SK-N-SH treated with all-trans-retinoic acid at 6 μM for 48 hours (cell line): ENCODE measurements at regions not wholly inside any gene's neighbourhood (a gene's known extent, or its start where the extent isn't known, plus 50 kb on each side); places are given as distances from the start of the nearest gene placed in this dataset.

Experiments
- ATAC-seq: fragments of 200-7000 bp; cut with Tn5 transposase; 3 replicates; pipeline ENCODE4 v1.9.1; 2020; ENCODE audit warnings: mild to moderate bottlenecking, moderate library complexity
- ARNTL ChIP-seq: fragments of 450-650 bp; formaldehyde crosslinking; IDR thresholded peaks from 2 replicates; pipeline ENCODE4 v1.5.0; 2020; ENCODE audit warnings: low read depth, mild to moderate bottlenecking, moderate library complexity, borderline replicate concordance
- CREB5 ChIP-seq: fragments of 250-450 bp; sonication (Bioruptor Pico); IDR thresholded peaks from 2 replicates; pipeline ENCODE4 v1.5.1; 2020; ENCODE audit warnings: low read depth, mild to moderate bottlenecking, moderate library complexity
- CSDC2 ChIP-seq: fragments of 250-450 bp; sonication (Bioruptor Pico); IDR thresholded peaks from 2 replicates; pipeline ENCODE4 v1.5.0; 2020; ENCODE audit warnings: mild to moderate bottlenecking, moderate library complexity
- GLIS3 ChIP-seq: fragments of 250-450 bp; sonication (Bioruptor Pico); IDR thresholded peaks from 2 replicates; pipeline ENCODE4 v1.5.0; 2020; ENCODE audit warnings: mild to moderate bottlenecking, moderate library complexity
- ISL1 ChIP-seq: fragments of 250-450 bp; sonication (Bioruptor Pico); IDR thresholded peaks from 2 replicates; pipeline ENCODE4 v2.1.2; 2022; ENCODE audit warnings: mild to moderate bottlenecking, moderate library complexity
- OSR1 ChIP-seq: fragments of 250-450 bp; sonication (Bioruptor Pico); IDR thresholded peaks from 2 replicates; pipeline ENCODE4 v1.8.0; 2022; ENCODE audit warnings: moderate library complexity, mild to moderate bottlenecking, inconsistent platforms
- PATZ1 ChIP-seq: fragments of 250-450 bp; sonication (Bioruptor Pico); IDR thresholded peaks from 2 replicates; pipeline ENCODE4 v1.8.0; 2020; ENCODE audit warnings: mild to moderate bottlenecking, moderate library complexity, borderline replicate concordance
- POU6F1 ChIP-seq: fragments of 250-450 bp; sonication (Bioruptor Pico); IDR thresholded peaks from 2 replicates; pipeline ENCODE4 v1.8.0; 2021; ENCODE audit warnings: low read depth, mild to moderate bottlenecking, moderate library complexity, borderline replicate concordance
- RARB ChIP-seq: fragments of 250-450 bp; sonication (Bioruptor Pico); IDR thresholded peaks from 2 replicates; pipeline ENCODE4 v1.8.0; 2021; ENCODE audit warnings: mild to moderate bottlenecking, moderate library complexity
- TCF4 ChIP-seq: fragments of 250-450 bp; sonication (Bioruptor Pico); IDR thresholded peaks from 2 replicates; pipeline ENCODE4 v1.8.0; 2021; ENCODE audit warnings: mild to moderate bottlenecking, moderate library complexity, borderline replicate concordance
- ZC3H10 ChIP-seq: fragments of 250-450 bp; sonication (Bioruptor Pico); IDR thresholded peaks from 2 replicates; pipeline ENCODE4 v1.5.1; 2021; ENCODE audit warnings: mild to moderate bottlenecking, moderate library complexity
- ZFP3 ChIP-seq: fragments of 250-450 bp; sonication (Bioruptor Pico); IDR thresholded peaks from 2 replicates; pipeline ENCODE4 v1.5.0; 2020; ENCODE audit warnings: mild to moderate bottlenecking, moderate library complexity
- TF ChIP-seq, protein P1 (sequence below): fragments of 250-450 bp; sonication (Bioruptor Pico); IDR thresholded peaks from 2 replicates; pipeline ENCODE4 v1.5.0; 2020; ENCODE audit warnings: mild to moderate bottlenecking, moderate library complexity

- no peak for ATAC-seq
- TF ChIP-seq ISL1 (CRISPR knock-in tag) (no peak), OSR1 (CRISPR knock-in tag) (no peak), ARNTL (CRISPR knock-in tag) (no peak), ZFP3 (CRISPR knock-in tag) (no peak), RARB (no peak), POU6F1 (no peak), CREB5 (CRISPR knock-in tag) (no peak)
Measured at GRCh38 chr9:88812938-88813637, 178.2 kb upstream of the S1PR3 start.

DNA sequence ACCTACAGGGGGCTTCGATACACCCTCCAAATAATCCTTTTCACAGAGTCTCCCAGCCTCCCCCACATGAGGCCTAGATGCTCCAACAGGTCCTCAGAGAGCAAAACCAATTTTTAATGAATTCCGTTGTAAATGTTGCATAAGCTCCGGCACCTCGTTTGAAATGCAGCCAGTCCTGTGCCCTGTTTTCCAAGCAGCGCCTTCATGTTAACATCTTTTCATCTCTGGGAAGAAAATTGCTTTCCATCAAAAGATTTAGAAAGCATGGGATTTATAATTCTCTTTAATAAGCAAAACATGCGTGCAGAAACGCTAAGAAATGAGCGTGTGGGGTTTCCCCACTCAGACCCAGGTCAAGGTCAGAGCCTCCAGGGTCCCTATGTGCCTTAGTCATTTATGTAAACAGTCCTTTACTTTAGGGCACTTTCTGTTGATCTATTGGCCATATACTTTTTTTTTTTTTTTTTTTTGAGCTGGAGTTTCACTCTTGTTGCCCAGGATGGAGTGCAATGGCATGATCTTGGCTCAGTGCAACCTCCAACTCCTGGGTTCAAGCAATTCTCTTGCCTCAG lies 177.5 kb upstream of the S1PR3 start:
- no peak for TF ChIP-seq PATZ1 (CRISPR knock-in tag)
- ATAC-seq: no peak

GRCh38 chr9:88814577-88814976 lies 176.7 kb upstream of the S1PR3 start:
- TF ChIP-seq, protein P1, sequence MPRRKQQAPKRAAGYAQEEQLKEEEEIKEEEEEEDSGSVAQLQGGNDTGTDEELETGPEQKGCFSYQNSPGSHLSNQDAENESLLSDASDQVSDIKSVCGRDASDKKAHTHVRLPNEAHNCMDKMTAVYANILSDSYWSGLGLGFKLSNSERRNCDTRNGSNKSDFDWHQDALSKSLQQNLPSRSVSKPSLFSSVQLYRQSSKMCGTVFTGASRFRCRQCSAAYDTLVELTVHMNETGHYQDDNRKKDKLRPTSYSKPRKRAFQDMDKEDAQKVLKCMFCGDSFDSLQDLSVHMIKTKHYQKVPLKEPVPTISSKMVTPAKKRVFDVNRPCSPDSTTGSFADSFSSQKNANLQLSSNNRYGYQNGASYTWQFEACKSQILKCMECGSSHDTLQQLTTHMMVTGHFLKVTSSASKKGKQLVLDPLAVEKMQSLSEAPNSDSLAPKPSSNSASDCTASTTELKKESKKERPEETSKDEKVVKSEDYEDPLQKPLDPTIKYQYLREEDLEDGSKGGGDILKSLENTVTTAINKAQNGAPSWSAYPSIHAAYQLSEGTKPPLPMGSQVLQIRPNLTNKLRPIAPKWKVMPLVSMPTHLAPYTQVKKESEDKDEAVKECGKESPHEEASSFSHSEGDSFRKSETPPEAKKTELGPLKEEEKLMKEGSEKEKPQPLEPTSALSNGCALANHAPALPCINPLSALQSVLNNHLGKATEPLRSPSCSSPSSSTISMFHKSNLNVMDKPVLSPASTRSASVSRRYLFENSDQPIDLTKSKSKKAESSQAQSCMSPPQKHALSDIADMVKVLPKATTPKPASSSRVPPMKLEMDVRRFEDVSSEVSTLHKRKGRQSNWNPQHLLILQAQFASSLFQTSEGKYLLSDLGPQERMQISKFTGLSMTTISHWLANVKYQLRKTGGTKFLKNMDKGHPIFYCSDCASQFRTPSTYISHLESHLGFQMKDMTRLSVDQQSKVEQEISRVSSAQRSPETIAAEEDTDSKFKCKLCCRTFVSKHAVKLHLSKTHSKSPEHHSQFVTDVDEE (CRISPR knock-in tag): 0 out of 2 replicates have a peak, but pooled peaks have one; percentile 36
- no peak for TF ChIP-seq CSDC2 (CRISPR knock-in tag)
- TF ChIP-seq TCF4 (CRISPR knock-in tag): peak; percentile 45; the same call in 1 of the 2 replicates
- peak; percentile 84 for ATAC-seq

DNA sequence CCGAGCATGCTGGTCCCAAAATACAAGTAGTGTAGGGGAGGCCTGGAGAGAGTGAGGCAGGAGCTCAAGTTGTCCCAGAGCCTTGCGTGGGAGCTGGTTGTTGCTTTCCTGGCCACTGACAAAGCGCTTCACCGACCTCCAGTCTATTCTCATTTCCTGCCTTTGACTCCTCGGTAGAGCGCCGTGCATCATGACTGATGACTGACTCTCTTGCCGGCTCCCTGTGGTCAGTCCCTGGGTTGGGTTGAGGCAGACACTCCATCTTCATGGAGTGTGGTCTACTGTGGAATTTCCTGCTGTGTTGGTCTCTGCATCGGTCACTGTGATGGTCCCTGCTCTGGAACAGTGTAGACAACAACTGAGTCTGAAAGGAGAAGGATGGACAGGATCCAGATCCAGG lies 175.1 kb upstream of the S1PR3 start:
- ATAC-seq: no peak
- TF ChIP-seq ARNTL (CRISPR knock-in tag) (no peak), ZC3H10 (CRISPR knock-in tag) (no peak), GLIS3 (no peak), POU6F1 (no peak), RARB (no peak), ISL1 (CRISPR knock-in tag) (no peak)
- TF ChIP-seq, protein P1 (CRISPR knock-in tag): no peak
